ENCODE measurements at regions not wholly inside any gene's neighbourhood (a gene's known extent, or its start where the extent isn't known, plus 50 kb on each side); places are given as distances from the start of the nearest gene placed in this dataset.

DNA sequence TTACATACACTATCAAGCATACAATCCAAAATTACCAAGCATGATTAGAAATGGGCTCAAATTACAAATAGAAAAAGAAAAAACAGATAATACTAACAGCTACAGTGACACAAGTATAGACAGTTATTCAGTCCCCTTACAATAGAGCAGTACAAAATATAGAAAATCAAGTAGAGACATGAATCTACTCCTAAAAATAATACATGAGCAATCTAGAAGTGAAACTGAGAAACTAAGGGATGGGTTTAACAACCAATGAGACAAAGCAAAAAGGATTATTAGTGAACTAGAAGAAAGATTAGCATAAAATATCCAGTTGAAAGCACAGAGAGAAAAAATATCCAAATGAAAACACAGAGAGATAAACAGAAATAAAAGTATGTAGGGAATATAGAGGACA is 426.7 kb downstream of the TBC1D4 start:
- DNase-seq: no peak
- H3K27me3 ChIP-seq: no peaks in the 10 kb centered on the region
- in situ Hi-C loops (cut with MboI; ENCODE audit: low pct_ligation_motif_present in 1 of 4, low pct_unique_long_range_greater_than_20kb in 1 of 4, low sequenced_read_pairs in 3 of 4) (no loop called here), intact Hi-C loops (cut with DNase I; ENCODE audit: low total_unique reads) (no loop called here)
- no peak overlapping the region for H3K27ac ChIP-seq
- TF ChIP-seq, protein P1, sequence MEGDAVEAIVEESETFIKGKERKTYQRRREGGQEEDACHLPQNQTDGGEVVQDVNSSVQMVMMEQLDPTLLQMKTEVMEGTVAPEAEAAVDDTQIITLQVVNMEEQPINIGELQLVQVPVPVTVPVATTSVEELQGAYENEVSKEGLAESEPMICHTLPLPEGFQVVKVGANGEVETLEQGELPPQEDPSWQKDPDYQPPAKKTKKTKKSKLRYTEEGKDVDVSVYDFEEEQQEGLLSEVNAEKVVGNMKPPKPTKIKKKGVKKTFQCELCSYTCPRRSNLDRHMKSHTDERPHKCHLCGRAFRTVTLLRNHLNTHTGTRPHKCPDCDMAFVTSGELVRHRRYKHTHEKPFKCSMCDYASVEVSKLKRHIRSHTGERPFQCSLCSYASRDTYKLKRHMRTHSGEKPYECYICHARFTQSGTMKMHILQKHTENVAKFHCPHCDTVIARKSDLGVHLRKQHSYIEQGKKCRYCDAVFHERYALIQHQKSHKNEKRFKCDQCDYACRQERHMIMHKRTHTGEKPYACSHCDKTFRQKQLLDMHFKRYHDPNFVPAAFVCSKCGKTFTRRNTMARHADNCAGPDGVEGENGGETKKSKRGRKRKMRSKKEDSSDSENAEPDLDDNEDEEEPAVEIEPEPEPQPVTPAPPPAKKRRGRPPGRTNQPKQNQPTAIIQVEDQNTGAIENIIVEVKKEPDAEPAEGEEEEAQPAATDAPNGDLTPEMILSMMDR (IDR thresholded peaks at IDR 0.05): no peak
- TF ChIP-seq EP300 (IDR thresholded peaks at IDR 0.05; ENCODE audit: low read depth) (no peak), POLR2A (IDR thresholded peaks at IDR 0.05) (no peak), POLR2AphosphoS5 (IDR thresholded peaks at IDR 0.05) (no peak)
- no peak overlapping the region for H3K4me3 ChIP-seq
- no peaks in the 10 kb centered on the region for H3K36me3 ChIP-seq
- H3K9me3 ChIP-seq: no peaks in the 10 kb centered on the region
- H3K4me1 ChIP-seq: no peaks in the 10 kb centered on the region

DNA sequence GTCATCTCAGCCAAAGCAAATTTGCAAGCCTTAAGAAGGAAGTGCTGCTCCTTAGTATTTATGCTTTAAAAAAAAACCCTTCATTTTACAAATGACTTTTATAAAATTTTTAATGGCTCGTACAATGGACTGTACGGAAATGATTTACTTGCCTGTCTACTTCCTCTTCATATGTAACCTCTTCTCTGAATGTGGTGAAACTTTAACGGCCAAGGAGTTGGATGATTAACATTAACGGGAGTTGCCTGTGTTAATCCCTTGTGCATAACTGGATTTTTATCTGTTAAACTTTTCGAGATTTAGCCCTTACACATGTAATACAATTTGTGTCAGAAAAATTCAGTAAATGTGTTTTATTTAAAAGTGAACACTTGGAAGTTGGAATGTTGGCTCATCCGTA is 429.4 kb downstream of the TBC1D4 start:
- DNase-seq: no peak
- no peaks in the 10 kb centered on the region for H3K36me3 ChIP-seq
- no peak overlapping the region for H3K27ac ChIP-seq
- TF ChIP-seq POLR2A (IDR thresholded peaks at IDR 0.05): no peak
- H3K9me3 ChIP-seq: no peaks in the 10 kb centered on the region
- 61 to 70% methylated on average over 6 of the region's 6 CpGs for WGBS, 2 donors (ENCODE audit: low coverage in 1 of 2)
- in situ Hi-C loops (cut with MboI; ENCODE audit: low pct_ligation_motif_present in 1 of 4, low pct_unique_long_range_greater_than_20kb in 1 of 4, low sequenced_read_pairs in 3 of 4): no loop called here
- H3K4me1 ChIP-seq: no peaks in the 10 kb centered on the region
- H3K27me3 ChIP-seq: no peaks in the 10 kb centered on the region
- H3K4me3 ChIP-seq: no peak overlapping the region
- intact Hi-C loops (cut with DNase I; ENCODE audit: low total_unique reads): no loop called here

DNA sequence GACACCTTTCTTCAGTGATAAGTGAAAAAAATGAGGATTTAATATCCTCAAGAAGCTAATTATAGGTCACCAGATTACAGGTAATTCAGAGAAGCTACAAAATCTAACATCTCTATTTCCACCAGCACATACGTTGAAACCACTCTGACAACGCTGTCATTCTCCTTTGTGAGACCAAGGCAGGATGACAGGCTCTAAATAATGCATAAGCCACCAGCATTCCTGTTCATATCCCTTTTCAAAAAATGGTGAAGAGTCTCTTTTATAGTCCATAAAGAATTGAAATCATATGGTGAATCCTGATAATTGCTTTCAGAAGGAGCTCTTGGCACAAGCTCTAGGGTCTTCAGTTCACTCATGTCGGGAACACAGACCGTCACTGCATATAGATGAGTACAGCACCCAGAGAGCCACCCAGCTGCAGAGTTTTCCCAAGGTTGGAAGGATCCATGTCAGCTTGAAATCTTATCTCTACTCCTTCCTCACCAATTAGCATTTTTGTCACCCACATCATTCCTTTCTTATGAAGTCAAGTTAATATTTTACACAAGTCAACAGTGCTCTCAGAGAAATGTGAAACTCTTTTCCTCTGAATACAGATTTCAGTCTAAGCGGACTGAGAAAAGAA is 431.4 kb downstream of the TBC1D4 start:
- WGBS, 2 donors (ENCODE audit: low coverage in 1 of 2): 71 to 73% methylated on average over 5 of the region's 5 CpGs
- DNase-seq: no peak
- H3K4me1 ChIP-seq: no peaks in the 10 kb centered on the region
- intact Hi-C loops (cut with DNase I; ENCODE audit: low total_unique reads) (no loop called here), in situ Hi-C loops (cut with MboI; ENCODE audit: low pct_ligation_motif_present in 1 of 4, low pct_unique_long_range_greater_than_20kb in 1 of 4, low sequenced_read_pairs in 3 of 4) (no loop called here)
- H3K36me3 ChIP-seq: no peaks in the 10 kb centered on the region
- TF ChIP-seq POLR2AphosphoS5 (IDR thresholded peaks at IDR 0.05) (no peak), EP300 (IDR thresholded peaks at IDR 0.05; ENCODE audit: low read depth) (no peak), POLR2A (IDR thresholded peaks at IDR 0.05) (no peak)
- TF ChIP-seq, protein P1 (IDR thresholded peaks at IDR 0.05): no peak
- no peak overlapping the region for H3K27ac ChIP-seq
- H3K27me3 ChIP-seq: no peaks in the 10 kb centered on the region
- no peak overlapping the region for H3K4me3 ChIP-seq
- H3K9me3 ChIP-seq: no peaks in the 10 kb centered on the region

DNA sequence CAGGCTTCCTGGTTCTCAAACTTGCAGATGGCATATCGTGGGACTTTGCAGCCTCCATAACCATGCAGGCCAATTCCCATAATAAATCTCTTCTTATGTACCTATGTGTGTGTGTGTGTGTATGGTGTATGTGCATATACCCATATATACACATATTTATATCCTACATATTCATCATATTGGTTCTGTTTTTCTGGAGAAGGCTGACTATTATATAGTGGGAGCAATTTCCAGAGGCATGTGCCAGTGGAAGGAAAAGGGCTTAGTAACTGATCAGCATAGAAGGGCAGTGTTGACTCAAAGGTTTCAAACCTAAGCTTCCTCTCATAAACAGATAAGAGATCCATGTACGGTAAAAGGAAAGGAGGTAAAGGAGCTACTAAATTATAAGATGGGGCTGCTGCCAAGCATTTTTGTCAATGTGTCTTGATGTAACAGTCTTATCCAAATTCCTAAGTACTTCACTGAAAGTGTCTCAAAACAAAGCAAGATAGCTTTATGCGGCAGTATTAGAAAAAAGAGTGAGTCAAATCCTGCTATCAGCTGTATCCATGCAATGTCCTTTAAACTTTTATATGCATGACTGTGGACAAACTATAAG is 432.1 kb downstream of the TBC1D4 start:
- Histone ChIP-seq H3K4me3 (no peak overlapping the region), H3K27ac (no peak overlapping the region), H3K27me3 (no peaks in the 10 kb centered on the region), H3K4me1 (no peaks in the 10 kb centered on the region), H3K9me3 (no peaks in the 10 kb centered on the region), H3K36me3 (no peaks in the 10 kb centered on the region)
- TF ChIP-seq EP300 (IDR thresholded peaks at IDR 0.05; ENCODE audit: low read depth): no peak
- no peak for TF ChIP-seq POLR2AphosphoS5 (IDR thresholded peaks at IDR 0.05)
- in situ Hi-C loops (cut with MboI; ENCODE audit: low pct_ligation_motif_present in 1 of 4, low pct_unique_long_range_greater_than_20kb in 1 of 4, low sequenced_read_pairs in 3 of 4) (no loop called here), intact Hi-C loops (cut with DNase I; ENCODE audit: low total_unique reads) (no loop called here)
- DNase-seq: no peak
- WGBS, 2 donors (ENCODE audit: low coverage in 1 of 2): 56 to 69% methylated on average over 2 to 3 of the region's 3 CpGs

DNA sequence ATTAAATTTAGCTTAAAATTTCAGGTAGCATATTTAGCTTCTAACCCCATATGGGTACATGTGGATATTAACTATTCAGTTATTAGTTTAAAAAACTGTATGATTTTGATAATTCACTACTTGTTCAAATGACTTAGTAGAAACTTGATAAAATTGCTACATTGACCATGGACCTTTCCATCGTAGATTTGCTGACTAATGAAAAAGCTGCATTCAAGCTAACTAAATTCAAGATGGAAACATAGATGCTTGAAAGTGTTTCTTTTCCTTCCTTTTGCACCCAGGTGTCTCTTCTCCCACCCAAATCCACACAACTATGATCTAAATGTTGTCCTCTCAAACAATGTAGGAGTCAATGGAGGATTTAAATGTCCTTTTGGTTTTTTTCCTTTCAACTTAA is 439.2 kb downstream of the TBC1D4 start:
- no peak for DNase-seq
- Histone ChIP-seq H3K36me3 (no peaks in the 10 kb centered on the region), H3K27me3 (no peaks in the 10 kb centered on the region), H3K4me3 (no peak overlapping the region), H3K9me3 (no peaks in the 10 kb centered on the region), H3K4me1 (no peaks in the 10 kb centered on the region), H3K27ac (no peak overlapping the region)
- intact Hi-C loops (cut with DNase I; ENCODE audit: low total_unique reads) (no loop called here), in situ Hi-C loops (cut with MboI; ENCODE audit: low pct_ligation_motif_present in 1 of 4, low pct_unique_long_range_greater_than_20kb in 1 of 4, low sequenced_read_pairs in 3 of 4) (no loop called here)
- WGBS, 2 donors (ENCODE audit: low coverage in 1 of 2): 70 to 85% methylated on average over 1 of the region's 1 CpG
- TF ChIP-seq, protein P1 (IDR thresholded peaks at IDR 0.05): no peak
- TF ChIP-seq POLR2A (IDR thresholded peaks at IDR 0.05) (no peak), EP300 (IDR thresholded peaks at IDR 0.05; ENCODE audit: low read depth) (no peak), POLR2AphosphoS5 (IDR thresholded peaks at IDR 0.05) (no peak)
